NOMO-1 treated with dmso at 0.1 percent for 144 hours (cell line): ENCODE measurements at regions not wholly inside any gene's neighbourhood (a gene's known extent, or its start where the extent isn't known, plus 50 kb on each side); places are given as distances from the start of the nearest gene placed in this dataset.

Source experiments
- DNase-seq: peaks from one replicate; lab custom pipeline; 2025; ENCODE audit not compliant: unreplicated experiment; lab: John Stamatoyannopoulos, UW

- no peak for DNase-seq
Observed at GRCh38 chr13:88565566-88565965, 894.4 kb downstream of the SLITRK5 start.

- no peak for DNase-seq
Observed at GRCh38 chr13:88585861-88586260, 914.7 kb downstream of the SLITRK5 start.

GRCh38 chr13:88586263-88586662 lies 915.1 kb downstream of the SLITRK5 start:
- no peak for DNase-seq

GRCh38 chr13:88590574-88590973 lies 919.4 kb downstream of the SLITRK5 start:
- DNase-seq, result no peak

- DNase-seq, result no peak
Observed at GRCh38 chr13:88592105-88592504, 920.9 kb downstream of the SLITRK5 start.

DNA sequence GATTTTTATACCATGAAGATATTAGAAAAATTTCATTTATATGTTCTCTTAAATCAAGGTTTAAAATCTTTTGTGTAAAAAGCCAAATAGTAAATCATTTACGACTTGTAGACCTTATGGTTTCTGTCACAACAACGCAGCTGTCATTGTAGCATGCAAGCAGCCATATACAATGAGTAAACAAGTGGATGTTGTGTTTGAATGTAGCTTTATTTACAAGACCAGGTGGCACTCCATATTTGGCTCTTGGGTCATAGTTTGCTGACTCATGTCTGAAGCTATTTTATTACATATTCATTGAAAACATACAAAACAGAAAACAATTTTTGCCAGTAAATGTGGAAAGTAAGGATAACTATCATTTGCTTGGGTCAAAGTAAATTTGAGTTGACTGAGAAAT lies 930.8 kb downstream of the SLITRK5 start:
- DNase-seq, result no peak

- DNase-seq, result no peak
Observed at GRCh38 chr13:88602786-88603777, 931.9 kb downstream of the SLITRK5 start.

- no peak for DNase-seq
Observed at GRCh38 chr13:88617176-88617575, 946.0 kb downstream of the SLITRK5 start.

- no peak for DNase-seq
Observed at GRCh38 chr13:88622362-88622973, 951.3 kb downstream of the SLITRK5 start.

DNA sequence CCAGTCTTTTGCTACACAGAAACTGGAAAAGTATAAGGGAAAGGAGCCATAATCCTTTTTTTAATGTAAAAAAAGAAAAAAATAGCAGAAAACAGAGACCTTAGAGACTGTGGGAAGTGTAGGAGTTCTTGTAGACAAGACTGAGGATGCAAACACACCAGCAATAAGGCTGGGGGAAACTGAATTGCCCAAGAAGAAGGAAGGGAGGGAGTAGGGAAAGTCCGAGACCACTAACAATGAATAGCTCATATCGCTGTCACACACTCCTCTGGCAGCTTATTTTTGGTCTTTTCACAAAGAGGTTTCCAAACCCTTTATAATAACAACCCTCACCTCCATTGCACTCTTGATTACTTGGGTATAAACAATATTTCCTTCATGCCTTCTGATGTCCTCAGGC lies 952.0 kb downstream of the SLITRK5 start:
- DNase-seq, result no peak

DNA sequence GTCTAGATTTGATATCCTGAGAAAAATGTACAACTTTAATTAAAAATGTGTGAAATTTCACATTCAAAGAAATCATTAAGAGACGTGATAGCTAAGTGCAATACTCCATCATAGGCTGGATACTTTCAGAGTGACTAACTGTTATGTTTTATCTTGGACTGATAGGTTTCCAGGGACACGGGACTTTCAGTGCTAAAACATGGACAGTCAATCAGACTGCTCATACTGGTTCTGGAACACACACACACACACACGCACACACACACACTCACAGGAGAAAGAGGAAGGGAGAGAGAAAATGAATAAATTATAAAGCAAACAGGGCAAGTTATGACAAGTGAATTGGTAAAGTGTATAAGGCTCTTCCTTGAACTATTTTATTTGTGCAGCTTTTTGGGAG lies 955.9 kb downstream of the SLITRK5 start:
- DNase-seq, result no peak

- no peak for DNase-seq
Observed at GRCh38 chr13:88628882-88629281, 957.7 kb downstream of the SLITRK5 start.

- DNase-seq, result no peak
Observed at GRCh38 chr13:88637935-88638334, 966.8 kb downstream of the SLITRK5 start.

GRCh38 chr13:88643233-88643632 lies 972.1 kb downstream of the SLITRK5 start:
- DNase-seq, result no peak

GRCh38 chr13:88648598-88649373 lies 977.6 kb downstream of the SLITRK5 start:
- no peak for DNase-seq

DNA sequence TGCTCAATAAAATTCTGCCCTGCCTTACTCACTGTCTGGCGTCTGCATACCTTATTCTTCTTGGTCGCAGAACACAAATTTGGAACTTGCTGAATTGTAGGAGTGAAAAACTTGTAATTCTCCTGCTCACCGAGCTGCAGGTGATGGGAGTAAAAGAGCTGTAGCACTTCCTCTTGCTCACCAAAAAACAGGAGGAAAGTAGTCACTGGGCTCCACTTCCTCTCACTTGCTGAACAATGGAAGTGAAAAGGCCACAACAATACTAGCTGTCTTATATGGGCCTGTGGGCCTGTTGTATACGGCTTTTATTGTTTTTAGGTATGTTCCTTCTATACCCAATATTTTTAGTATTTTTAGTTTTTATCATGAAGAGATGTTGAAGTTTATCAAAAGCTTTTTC lies 978.7 kb downstream of the SLITRK5 start:
- DNase-seq, result no peak

GRCh38 chr13:88651531-88651930 lies 980.4 kb downstream of the SLITRK5 start:
- no peak for DNase-seq

DNA sequence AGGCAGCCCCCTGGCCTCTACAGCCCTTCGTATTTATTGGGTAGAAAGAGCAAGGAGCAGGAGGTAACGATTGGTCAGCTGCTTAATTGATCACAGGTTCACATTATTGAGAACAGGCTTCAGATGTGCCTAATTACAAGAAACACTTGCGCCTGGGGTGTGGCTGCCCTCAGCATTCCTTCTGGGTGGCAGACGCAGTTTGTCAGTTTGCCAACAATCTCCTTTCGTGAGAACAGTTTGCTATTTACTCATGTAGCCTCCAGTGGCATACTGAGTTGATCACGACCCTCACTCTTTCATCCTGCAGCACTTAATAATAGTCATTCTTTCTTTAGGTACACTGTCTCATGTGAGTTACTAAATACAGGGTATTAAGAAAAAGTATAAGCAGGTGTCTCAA lies 985.6 kb downstream of the SLITRK5 start:
- DNase-seq, result no peak

DNA sequence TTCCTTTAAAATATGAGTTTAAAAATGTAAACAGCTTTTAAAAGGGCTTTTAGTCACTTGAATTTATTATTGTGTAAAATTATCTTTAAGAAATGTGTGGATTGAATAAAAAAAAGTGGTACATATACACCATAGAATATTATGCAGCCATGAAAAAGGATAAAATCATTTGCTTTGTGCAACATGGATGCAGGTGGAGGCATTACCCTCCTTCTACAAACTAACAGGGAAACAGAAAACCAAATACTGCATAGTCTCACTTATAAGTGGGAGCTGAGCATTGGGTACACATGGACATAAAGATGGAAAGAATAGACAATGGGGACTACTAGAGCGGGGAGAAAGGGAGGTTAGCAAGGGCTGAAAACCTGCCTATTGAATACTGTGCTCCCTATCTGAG lies 999.3 kb downstream of the SLITRK5 start:
- DNase-seq, result no peak

DNA sequence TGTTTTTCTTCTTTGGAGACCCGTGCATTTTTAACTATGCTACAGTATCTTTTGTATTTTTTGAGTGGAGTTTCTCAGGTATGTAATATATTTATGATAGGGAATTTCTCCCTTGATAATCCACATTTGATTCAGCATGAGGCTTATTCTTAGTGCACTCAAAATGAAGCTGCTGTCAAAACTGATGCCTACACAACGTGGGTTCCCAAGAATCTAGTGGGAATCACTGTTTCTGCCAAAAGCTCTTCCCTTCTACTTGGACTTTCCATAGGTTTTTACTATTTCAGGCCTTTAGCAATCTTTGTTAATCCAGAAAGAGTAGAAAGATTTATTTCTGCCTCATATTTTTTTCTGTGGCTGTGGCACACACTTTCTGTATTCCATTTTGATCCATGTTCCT lies 1003.7 kb downstream of the SLITRK5 start:
- DNase-seq, result no peak

DNA sequence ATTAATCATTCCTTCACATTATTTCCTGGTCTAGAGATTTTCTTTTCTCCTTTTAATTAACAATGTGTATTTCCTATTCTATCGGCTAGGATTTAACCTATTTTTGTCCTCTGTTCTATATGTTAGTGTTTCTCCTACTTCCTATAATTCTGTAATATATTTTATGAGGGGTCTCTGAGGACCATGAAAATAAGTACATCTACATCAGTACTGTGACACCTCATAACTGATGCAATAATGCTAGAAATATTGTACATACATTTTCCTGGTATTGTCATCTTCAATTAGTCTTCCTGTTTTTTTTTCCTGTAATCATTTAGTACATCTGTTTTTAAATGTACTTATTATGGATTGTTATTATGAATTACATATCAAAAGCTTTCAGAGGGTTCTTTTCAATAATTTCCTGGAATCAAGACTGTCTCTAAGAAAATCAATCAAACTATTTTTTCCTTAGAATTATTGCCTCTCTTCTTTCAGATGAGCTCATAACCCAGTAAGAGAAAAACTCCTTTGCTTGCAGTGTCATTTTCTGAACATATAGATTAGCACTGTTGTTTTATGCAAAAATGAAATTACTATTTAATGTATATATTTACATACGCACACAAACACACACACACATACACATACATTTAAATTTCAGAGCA lies 1004.3 kb downstream of the SLITRK5 start:
- no peak for DNase-seq
